GM21825 (cell line): ENCODE measurements at regions not wholly inside any gene's neighbourhood (a gene's known extent, or its start where the extent isn't known, plus 50 kb on each side); places are given as distances from the start of the nearest gene placed in this dataset.

Experiments used
- ATAC-seq: cut with Tn5 transposase; IDR thresholded peaks from one replicate; pipeline ENCODE4 v1.9.1; 2021; ENCODE audit warnings: mild to moderate bottlenecking, moderate library complexity; ENCODE audit not compliant: unreplicated experiment

DNA sequence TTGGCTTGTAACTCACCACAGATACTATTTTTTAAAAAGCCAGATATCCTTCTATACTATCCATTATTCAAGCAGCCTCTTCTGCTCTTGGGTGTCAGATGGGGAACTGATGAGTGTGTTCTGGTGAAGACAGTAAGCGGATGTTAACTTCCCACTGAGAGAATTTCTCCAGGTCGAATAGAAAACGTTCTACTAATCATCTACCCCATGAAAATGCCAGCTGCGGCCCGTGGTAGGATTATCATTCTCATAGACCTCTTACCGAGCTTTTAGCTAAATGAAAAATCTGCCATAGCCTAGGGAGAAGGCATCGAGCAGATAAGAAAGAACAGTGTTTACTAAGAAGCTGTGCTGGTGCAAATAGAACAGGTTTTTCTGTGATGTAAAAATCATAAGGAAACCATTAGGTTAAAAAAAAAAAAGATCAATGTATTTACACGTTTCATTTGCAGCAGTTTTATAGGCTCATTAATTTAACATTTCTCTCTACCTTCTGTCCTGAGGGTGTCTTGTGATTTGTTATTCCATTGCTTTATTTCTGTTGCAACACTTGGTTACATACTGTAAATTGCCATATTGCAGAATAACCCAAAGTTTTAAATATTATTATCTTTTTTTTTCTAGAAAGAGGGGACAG is 1521.5 kb upstream of the ZEB2 start:
- ATAC-seq = no peak

- no peak for ATAC-seq
Observed at GRCh38 chr2:146040051-146040450, 1520.1 kb upstream of the ZEB2 start.

GRCh38 chr2:146038014-146038413 is 1518.1 kb upstream of the ZEB2 start:
- ATAC-seq = no peak

DNA sequence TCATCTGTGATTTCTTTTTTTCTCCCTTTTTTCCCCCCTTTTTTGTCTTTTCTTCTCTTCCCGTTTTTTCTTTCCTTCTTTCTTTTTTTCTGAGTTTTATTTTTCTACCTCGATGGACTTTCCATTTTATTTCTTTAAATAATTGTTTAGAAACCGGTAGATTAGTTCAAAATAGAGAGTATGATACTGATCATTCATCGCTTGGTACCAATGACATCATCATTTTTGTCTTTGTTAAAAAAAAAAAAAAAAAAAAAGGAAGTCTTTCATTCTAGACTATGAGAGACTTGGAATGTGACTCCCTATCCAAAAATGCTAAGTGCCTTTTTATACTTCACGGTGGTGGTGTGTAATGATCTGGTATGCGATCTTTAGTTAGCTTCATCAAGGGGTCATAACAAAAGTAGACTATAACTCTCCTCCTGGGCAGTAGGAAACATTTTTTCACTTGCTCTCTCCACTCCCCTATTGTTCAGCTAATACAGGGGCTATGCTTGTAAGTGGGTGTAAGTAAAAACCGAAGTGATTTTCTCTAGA is 1517.5 kb upstream of the ZEB2 start:
- ATAC-seq = no peak

GRCh38 chr2:146031158-146031557 is 1511.2 kb upstream of the ZEB2 start:
- no peak for ATAC-seq

DNA sequence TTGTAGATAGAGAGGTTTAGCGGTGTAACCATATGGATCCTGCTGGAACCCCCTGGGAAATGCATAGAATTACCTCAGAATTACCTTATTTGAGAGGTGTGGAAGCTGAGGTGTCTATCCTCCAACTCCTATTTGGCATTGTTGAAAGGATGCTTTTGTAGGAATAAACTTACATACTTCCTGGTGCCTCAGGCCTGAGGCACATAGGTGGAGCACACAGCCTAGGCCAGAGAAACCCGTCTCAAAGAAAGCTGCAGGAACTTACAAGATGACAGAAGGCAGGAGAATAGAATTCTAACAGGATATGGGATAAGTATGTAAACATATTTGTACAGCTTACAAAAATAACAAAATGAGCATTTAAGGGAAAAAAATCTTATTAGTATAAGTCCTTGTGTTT is 1507.2 kb upstream of the ZEB2 start:
- no peak for ATAC-seq

DNA sequence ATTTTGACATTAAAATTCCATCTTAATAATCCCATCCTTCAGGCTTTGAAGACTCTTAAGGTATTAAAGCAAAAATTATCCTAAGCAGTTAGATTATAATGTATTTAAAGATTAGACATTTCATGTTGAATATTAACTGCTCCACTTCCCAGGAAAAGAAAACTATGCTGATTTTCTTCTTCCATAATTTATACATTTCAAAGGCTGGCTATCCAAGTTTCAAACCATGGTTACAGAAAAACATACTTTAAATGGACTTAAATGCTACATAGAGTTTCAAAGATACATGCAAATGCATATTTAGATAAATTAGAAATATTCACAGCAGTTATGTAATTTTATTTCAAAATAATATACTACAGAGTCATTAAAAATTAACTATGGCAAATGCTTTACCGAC is 1505.6 kb upstream of the ZEB2 start:
- ATAC-seq = no peak

DNA sequence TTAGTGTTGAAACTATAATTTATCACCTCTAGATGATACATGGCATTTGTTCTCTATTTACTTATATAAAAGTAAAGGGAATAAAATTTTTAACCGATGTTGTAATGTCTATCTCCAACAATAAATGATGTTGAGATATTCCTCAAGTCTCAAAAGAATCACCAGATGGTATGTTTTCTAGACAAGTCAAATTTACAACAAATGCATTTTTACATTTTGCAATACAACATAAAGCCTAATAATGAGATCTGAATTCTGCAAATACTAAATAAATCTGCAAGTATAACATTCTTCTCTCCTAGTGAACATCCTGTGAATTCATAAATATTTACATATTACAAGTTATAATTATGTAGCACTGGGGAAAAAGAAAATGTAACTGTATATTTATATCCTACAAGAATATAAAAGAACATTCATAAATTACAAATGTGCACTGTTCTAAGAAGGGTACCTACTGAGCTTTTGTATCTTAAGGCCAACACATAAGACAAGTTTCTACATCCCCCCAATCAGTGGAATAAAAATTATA is 1504.4 kb upstream of the ZEB2 start:
- ATAC-seq = no peak

DNA sequence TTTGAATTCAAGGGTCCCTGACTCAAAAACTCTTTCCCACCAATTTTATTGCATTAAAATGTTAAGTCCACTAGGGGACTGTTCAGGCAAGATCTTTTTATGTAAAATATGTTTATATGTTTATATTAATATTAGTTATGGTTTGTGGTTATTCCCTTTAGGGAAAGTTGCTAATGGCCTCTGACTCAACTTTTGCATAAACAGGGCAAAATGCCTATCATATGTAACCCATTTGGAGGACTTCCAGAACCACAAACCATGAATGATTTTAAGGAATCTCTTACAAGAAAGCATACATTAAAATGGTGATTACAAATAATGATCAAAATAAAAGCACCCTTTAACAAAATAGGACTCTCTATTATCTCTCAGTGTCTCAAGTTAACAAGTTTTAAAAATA is 1484.5 kb upstream of the ZEB2 start:
- ATAC-seq = no peak

DNA sequence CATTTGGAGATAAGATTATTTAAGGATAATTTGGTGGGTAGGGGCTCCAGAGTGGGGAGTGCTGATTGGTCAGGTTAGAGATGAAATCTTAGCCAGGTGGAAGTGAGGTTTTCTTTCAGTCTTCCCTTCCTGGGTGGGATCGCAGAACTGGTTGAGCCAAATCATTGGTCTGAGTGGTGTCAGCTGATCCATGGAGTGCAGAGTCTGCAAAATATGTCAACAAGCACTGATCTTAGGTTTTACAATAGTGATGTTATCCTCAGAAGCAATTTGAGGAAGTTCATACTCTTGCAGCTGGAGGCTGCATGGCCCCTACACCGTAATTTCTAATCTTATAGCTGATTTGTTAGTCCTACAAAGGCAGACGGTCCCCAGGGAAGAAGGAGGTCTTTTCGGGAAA is 1483.4 kb upstream of the ZEB2 start:
- ATAC-seq = no peak

DNA sequence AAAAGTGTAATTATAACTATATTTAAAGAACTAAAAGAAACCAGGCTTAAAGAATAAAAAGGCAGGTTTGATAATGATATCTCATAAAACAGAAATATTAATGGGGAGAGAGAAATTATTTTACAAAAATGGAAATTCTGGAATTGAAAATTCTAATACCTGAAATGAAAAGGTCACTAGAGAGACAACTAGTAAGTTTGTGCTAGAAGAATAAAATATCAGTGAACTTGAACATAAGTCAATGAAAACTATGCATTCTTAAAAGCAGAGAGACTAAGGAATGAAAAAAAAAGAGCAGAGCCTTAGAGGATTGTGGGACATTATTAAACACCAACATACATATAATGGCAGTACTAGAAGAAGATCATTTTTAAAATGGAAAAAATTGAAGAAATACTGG is 1475.0 kb upstream of the ZEB2 start:
- no peak for ATAC-seq

DNA sequence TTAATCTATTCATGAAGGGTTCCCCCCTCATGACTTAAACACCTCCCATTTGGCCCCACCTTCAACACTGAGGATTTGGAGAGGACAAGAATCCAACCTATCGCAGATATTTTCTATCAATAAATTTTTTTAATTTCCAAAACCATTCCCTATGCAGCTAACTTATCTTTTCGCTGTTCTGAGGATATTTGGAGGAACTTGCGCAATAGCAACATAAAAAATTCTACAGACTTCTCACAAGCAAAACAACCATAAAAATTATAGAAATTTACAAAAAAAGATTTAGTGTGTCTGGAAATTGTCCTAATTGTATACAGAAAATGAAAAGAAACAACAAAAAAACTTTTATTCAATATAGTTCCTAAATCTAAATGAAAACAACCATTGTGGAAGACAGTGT is 1472.7 kb upstream of the ZEB2 start:
- ATAC-seq = no peak

GRCh38 chr2:145987793-145988192 is 1467.9 kb upstream of the ZEB2 start:
- ATAC-seq = no peak

- no peak for ATAC-seq
Observed at GRCh38 chr2:145985517-145985916, 1465.6 kb upstream of the ZEB2 start.

DNA sequence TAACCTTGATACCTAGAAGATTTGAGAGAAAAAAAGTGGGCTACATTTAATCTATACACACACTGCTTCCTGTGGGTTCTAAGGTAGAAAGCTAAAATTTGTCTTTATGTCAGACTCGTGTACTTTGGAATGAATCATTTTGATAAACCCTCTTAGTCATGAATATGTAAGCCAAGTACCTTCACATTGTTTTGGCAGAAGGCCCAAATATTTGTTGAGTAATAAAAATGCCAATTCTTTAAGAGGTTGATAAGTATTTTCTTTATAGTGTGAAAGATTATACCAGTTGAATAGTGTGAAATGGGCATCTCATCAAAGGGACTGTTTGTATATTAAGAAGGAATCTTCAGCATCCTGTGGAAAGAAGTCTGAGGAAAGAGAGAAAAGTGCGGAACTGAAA is 1464.7 kb upstream of the ZEB2 start:
- no peak for ATAC-seq

DNA sequence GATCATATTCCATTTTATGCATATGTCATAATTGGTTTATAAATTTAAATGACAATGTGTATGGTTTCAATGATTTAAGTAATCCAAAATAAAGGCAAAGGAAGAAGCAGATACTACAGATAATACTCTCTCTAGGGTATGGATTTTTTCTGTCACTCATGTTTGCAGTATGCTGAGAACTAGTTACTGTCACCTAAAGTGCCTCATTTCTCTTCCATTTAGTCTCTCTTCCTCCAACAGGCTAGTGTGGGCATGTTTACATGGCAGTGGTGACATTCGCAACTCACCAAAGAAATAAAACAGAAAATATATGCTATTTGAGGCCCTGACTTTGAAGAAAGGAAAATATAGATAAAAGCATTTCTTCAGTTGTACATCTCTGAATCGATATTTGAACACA is 1460.4 kb upstream of the ZEB2 start:
- ATAC-seq = no peak

GRCh38 chr2:145975406-145975805 is 1455.5 kb upstream of the ZEB2 start:
- ATAC-seq = no peak

DNA sequence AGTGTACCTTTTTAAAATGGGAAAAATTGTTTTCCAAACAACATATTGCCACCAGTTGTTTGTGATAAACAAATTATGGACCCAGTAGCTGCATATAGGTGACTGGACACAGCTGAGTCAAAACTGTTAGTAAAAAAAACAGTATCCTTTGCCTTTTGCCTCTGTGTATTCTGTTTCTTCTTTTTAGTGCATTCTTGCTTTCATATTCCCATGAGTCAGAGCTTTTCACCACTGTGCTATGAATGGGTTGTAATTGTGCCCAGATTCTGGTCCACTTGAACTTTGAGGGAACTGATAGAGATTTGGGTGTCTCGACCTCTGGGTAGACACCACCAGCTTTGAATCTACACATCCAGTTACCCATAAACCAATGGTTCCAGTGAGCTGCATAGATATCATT is 1441.9 kb upstream of the ZEB2 start:
- ATAC-seq = no peak

GRCh38 chr2:145960479-145961163 is 1440.7 kb upstream of the ZEB2 start:
- no peak for ATAC-seq

DNA sequence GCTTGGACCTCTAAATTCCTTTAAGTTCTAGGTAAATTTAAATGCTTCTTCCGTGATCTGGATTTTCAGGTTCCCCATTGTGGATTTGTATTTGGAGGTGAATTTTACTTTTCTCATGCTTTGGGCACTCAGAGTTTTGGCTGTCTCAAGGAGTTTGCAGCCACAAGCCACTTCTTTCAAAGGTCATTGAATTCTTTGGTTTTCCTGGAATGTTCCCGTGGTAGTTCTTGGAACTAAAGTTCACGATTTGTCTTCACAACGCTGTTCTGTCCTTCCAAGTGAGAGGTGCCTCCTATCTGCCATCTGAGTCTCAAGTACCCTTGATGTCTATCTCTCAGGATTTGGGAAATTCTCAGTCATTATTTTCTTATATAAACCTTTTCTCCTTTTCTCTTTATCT is 1438.7 kb upstream of the ZEB2 start:
- ATAC-seq = no peak

- ATAC-seq = no peak
Observed at GRCh38 chr2:145957929-145958328, 1438.0 kb upstream of the ZEB2 start.

GRCh38 chr2:145939949-145940348 is 1420.0 kb upstream of the ZEB2 start:
- ATAC-seq = no peak
